C4-2B (cell line): ENCODE measurements at regions not wholly inside any gene's neighbourhood (a gene's known extent, or its start where the extent isn't known, plus 50 kb on each side); places are given as distances from the start of the nearest gene placed in this dataset.

Experiments
- H3K27ac ChIP-seq: fragments of 450-650 bp; 2 replicates; pipeline ENCODE4 v1.5.1; 2017
- ZFX ChIP-seq: fragments of 450-650 bp; IDR thresholded peaks from 2 replicates; pipeline ENCODE4 v1.6.1; 2017
- TF ChIP-seq, protein P1 (sequence below): fragments of 450-650 bp; conservative IDR thresholded peaks from 2 replicates; pipeline ENCODE4 v1.5.1; 2017; ENCODE audit warnings: mild to moderate bottlenecking

DNA sequence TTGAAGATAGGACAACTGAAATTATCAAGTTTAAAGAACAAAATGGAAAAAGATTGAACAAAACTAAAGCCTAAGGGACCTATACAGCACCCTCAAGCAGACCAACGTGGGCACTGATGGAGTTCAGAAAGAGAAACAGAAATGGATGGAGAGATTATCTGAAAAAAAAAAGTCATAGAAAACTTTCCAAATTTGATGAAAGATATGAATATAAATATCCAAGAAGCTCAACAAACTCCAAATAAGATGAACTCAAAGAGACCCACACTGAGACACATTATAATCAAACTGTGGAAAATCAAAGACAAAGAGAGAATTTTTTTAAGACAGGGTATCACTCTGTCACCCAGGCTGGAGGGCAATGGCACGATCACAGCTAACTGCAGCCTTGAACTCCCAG is 128.6 kb upstream of the PUM3 start:
- no peak overlapping the region for H3K27ac ChIP-seq
- no peak for TF ChIP-seq ZFX
- TF ChIP-seq, protein P1, sequence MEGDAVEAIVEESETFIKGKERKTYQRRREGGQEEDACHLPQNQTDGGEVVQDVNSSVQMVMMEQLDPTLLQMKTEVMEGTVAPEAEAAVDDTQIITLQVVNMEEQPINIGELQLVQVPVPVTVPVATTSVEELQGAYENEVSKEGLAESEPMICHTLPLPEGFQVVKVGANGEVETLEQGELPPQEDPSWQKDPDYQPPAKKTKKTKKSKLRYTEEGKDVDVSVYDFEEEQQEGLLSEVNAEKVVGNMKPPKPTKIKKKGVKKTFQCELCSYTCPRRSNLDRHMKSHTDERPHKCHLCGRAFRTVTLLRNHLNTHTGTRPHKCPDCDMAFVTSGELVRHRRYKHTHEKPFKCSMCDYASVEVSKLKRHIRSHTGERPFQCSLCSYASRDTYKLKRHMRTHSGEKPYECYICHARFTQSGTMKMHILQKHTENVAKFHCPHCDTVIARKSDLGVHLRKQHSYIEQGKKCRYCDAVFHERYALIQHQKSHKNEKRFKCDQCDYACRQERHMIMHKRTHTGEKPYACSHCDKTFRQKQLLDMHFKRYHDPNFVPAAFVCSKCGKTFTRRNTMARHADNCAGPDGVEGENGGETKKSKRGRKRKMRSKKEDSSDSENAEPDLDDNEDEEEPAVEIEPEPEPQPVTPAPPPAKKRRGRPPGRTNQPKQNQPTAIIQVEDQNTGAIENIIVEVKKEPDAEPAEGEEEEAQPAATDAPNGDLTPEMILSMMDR, result no peak

- H3K27ac ChIP-seq, result no peak overlapping the region
These were observed 127.0 kb upstream of the PUM3 start for GRCh38 chr9:2970864-2971263.

DNA sequence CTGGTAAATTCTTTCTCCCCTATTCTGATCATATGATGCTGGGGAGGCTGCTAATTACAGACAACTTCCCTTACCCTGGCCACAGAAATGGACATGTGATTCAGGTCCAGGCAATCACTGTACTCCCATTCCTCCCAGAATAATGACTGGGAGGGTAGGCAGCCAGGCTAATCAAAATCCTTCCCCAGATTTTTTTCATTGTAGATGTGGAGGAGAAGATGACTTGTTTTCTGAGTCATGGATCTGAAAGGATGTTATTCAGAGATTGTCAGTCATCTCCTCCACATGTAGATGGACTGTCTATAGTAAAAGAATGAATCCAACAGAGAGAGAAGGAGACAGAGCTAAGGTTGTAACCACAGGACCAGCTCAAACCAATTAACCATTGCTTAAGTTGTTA is 123.9 kb upstream of the PUM3 start:
- no peak overlapping the region for H3K27ac ChIP-seq
- TF ChIP-seq ZFX, result no peak
- TF ChIP-seq, protein P1, result no peak

More at GRCh38 chr9:2970864-2971263, 127.0 kb upstream of the PUM3 start:
- TF ChIP-seq ZFX, result no peak
- TF ChIP-seq, protein P1, result no peak

- no peak overlapping the region for H3K27ac ChIP-seq
- TF ChIP-seq, protein P1, result no peak
- TF ChIP-seq ZFX, result no peak
These were observed 122.8 kb upstream of the PUM3 start for GRCh38 chr9:2966565-2967300.

- TF ChIP-seq, protein P1, result no peak
- TF ChIP-seq ZFX, result no peak
- no peak overlapping the region for H3K27ac ChIP-seq
These were observed 120.6 kb upstream of the PUM3 start for GRCh38 chr9:2964470-2964869.

DNA sequence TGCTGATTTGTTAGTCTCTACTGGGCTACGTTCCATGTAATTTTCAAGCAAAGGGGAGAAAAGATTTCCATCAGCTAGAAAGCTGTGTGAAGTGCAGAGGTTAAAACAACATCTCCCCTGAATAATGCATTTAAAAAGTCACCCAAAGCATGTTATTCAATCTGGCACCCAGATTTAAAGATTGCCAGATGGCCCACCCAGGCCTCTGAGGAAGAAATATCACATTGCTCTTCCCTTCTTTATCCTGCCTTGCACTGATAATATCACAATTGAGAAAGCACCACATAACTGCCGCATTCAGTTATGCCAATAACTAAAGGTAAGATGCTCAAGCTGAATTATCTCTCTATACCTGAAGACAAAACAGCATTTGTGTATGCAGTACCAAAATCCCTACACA is 119.4 kb upstream of the PUM3 start:
- TF ChIP-seq ZFX, result no peak
- TF ChIP-seq, protein P1, result no peak
- no peak overlapping the region for H3K27ac ChIP-seq

DNA sequence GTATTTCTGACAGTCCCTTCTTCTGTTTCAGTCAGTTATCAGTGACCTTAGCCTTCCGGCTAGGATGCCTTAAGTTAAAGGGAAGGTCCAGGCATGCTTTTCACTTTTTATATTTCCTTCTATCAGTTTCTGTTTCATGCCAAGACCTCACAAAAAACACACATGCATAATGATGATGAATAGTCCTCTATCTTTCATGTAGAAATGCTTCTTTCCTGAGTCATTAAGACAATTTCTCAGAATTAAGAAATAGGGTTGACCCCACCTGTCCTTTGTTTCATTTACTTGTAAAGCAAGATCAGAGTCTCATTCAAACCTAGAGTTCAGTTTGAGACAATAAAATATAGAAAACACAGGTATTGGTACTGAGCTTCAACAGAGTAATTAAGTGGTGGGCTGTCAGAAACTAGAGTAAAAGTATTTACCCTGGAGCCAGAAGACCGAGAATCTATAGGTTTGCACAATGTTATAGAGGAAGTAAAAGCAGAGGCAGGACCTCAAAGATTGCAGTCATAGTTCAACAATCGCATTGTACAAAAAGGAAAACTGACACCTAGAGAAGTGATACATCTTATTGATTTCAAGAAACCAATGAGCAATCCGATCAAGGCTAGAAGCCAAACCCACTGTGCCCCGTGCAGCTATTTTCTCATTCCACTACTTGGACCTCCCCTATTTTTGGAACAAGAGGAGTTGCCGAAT is 118.7 kb upstream of the PUM3 start:
- H3K27ac ChIP-seq, result no peak overlapping the region
- TF ChIP-seq ZFX, result no peak
- TF ChIP-seq, protein P1, result no peak
